ENCODE measurements at regions not wholly inside any gene's neighbourhood (a gene's known extent, or its start where the extent isn't known, plus 50 kb on each side); places are given as distances from the start of the nearest gene placed in this dataset.

DNA sequence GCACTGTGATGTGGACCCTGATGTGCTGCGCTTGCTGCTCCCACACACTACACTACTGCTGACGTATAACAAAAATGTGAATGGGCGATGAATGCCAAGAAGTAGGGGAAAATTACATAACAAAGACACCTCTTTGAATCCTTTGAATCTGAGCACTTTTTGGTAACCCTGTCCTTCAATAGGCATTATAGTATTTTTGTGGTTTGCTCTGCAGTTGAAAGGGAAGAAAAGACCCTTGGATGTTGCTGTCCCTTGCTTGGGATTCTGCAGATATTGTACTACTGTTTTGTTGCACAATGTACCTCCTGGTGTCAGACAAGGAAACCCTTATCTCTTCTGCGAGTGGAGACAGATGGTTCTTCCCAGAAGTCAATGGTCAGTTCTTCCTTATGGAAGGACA lies 124.8 kb upstream of the UBE3A start:
- no peak for DNase-seq (ENCODE audit: low spot score)

DNA sequence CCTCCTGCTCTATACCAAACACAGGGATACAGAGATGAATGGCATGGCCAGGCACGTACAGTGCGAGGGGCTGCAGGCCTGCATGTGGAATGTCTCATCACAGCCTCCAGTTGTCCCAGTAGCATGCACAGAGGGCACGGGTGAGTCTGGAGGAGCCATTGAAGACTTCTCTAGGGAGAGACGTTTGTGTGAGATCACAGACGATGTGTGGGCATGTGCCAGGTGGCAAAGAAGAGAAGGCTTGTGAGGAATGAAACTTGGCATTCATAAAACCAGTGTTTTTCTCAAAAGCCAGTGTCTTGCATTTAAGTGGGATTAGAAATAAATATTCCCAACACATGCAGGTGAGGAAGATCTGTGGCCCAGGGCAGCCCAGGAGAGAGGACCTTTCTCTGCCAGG lies 119.1 kb upstream of the UBE3A start:
- DNase-seq (ENCODE audit: low spot score) = no peak

DNA sequence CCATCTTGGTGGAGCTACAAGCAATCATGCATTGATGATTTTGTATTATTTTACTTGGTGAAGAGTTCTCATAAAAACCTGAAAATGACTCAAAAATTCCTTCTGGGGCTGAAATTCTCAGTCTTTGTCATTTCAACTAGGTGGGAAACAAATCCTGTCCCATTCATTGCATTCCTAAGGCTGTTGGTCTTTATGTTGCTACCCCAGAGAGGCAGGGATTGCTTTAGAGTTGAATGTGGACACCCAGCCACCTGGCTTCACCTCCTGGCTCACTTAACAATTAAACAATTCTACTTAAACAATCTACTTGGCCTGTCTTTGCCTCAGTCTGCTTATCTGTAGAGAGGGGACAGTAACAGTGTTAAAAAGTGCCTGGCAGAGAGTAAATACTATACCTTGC lies 117.3 kb upstream of the UBE3A start:
- no peak for DNase-seq (ENCODE audit: low spot score)

DNA sequence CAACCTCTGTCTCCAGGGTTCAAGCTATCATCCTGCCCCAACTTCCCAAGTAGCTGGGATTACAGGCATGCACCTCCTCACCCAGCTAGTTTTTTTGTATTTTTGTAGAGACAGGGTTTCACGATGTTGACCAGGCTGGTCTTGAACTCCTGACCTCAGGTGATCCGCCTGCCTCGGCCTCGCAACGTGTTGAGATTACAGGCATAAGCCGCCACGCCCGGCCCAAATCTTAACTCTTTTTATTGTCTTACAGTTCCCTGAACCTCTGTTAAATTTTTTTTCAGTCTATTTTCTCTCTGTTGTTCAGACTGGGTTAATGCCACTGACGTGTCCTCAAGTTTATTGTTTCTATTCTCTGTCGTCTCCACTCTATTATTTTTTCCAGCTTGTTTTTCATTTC lies 115.8 kb upstream of the UBE3A start:
- DNase-seq (ENCODE audit: low spot score) = no peak

DNA sequence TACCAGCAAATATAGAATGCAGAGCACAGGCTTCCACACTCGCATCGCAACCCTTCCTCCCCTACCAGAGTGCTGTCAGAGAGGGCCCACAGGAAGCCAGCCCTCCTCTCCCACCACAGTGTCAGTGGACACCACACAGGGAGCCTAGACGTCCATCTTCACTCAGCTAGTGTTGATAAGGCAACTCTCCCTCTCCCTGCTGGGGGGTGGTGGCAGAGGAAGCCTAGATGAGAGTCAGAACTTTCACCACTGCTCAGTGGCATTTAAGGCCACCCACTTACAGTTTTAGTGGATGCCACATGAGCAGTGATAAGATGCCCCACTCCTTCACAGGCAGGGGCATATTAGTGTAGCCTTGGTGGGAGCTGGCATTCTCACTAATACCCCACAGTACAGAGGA lies 109.8 kb upstream of the UBE3A start:
- no peak for DNase-seq (ENCODE audit: low spot score)

DNA sequence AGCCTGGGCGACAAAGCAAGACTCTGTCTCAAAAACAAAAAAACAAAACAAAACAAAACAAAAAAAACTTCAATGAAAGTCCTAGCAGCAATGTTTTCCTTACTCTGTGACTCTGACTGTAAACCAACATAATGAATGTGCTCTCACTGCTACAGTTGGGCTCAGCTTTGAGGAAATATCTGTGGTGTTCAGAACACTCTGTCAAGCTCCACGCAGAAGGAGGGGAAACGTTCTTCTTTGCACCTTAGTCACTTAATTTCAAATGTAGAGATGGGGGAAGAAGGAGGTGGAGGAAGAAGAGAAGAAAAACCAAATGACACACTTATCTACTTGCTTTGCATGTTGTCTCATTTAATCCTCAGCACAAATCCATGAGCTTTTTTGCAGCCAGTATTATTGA lies 107.1 kb upstream of the UBE3A start:
- no peak for DNase-seq (ENCODE audit: low spot score)

DNA sequence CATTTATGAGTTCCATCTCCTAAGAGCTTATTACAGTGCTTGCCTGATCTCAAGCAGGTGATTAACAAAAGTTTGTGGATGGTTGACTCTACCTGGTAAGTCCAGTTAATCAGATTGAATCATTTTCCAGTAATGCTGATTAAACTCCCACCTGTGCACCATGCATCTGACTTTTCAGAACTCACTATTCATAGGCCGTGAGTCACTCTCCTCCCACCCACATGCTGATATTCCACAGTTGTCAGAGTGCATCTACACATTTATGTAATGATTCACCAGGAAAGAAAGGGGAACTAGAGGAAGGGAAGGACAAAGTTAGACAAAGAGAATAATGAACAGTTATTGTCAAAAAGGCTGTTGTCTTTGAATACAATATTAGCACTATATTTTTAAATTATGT lies 106.2 kb upstream of the UBE3A start:
- peak; percentile 65 for DNase-seq (ENCODE audit: low spot score)

DNA sequence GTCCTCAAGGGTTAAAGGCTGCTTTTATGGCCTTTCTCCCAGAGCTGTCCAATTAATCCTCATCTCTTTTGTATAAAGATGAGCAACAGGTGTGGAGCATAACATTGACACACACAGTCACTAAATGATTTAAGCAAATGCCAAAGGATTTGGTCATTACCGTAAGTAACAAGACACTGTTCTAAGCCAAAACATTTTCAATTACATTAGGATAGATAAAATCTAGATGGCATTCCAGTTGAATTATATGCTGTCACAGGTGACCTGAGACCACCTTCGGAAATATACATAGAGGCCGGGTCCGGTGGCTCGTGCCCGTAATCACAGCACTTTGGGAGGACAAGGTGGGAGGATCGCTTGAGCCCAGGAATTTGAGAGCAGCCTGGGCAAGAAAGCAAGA lies 105.3 kb upstream of the UBE3A start:
- DNase-seq (ENCODE audit: low spot score) = no peak

DNA sequence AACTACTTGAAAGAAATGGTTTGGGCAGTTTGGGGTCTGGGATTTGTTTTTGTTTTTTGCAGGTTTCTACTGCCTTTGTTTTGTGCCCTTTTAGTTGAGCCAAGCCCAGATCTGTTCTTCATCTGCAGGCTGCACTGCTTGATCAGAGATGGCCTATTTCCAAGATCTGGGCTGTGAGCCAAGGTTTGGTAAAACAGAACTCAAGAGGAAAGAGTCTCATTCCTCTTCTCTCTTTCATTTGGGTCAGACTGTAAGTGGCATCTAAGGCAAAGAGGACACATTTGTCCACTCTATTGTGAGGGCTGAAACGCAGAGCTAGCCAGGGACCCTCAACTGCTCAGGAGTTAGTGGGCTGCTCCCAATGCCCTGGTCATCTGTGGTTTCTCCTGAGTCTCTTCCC lies 104.4 kb upstream of the UBE3A start:
- DNase-seq (ENCODE audit: low spot score) = peak; percentile 80

DNA sequence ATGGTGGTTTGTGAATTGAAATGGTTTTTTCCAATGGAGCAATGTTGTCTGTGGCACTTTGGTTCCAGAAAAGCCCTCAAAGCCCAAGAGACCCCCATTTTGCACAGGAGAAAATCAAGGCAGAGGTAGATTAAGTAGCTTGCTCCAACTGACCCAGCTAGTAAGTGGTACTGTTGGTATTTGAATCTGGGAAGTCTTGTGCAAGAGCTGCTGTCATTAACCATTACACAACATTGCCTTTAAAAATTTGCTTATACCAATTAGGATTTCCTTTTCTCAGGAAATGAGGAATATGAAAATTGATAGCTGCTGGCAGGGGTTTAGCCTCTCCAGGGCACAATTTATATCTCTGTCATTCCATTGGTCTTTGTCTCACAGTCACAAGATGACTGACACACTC lies 102.4 kb upstream of the UBE3A start:
- DNase-seq (ENCODE audit: low spot score) = no peak

DNA sequence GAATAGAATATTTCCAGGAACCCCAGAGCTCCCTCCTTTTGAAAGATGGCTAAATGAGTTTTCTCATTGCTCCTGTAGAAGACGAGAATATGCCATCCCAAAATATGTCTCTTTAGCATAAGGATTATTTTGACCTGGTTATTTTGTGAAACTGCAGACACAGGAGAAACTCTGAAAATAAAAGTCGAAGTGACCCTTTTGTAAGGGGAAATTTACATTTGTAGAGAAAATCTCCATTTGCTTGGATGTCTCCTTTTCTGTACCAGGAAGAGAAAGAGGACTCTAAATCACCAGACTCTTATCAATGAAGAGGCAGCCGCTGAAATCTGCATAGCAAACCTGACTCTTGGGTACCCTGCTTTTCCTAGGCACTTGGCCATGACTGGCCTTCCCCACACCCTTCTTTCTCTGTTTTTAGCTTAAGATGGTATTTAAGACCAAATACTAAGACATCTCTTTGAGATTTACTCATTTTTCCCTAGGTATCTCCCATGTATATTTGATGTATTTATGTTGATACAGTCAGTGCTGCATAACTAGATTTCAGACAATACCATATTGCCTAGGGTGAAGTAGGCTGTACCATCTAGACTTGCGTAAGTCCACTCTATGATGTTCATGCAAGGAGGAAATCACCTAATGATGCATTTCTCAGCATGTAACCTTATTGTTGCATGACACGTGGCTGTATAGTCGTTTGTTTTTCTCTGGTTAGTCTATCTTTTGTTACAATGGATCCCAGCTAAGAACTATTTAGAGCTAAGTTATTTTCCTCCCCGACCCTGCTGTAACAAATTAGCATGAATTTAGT lies 98.2 kb upstream of the UBE3A start:
- no peak for DNase-seq (ENCODE audit: low spot score)

DNA sequence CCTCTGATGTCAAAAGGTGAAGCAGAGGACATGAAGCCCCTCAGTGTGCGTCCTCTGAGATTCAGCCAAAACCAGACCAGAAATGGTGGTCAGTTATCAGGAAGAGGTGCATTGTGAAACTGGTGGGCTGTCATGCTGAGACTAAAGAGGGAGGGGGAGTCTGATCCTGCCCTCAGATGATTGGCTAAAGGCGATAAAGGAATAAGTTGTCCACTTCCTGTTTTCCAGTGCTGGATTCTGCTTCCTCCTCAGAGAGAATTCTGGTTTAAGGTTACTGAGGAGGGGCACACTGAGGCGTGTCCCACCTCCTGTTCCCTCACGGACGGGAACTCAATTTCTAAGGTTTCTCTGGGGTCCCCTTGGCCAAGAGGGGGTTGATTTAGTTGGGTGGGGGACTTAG lies 97.0 kb upstream of the UBE3A start:
- DNase-seq (ENCODE audit: low spot score) = no peak

DNA sequence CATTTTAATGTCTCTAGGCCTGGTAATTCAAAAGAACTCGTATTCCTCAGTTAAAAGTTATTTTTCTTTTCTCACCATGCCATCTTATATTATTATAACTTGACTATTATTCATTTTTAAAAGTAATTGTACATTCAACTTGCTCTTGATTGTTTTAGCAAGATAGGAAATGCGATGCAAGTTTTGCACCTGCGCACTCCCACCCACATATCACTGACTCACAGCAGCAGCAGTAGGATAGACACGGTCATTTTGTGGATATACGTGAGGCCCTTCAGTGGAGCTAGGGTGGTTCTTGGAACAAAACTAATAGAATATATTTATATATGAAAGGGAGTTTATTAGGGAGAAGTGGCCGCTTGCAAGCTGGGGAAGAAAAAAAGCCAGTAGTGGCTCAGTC lies 95.5 kb upstream of the UBE3A start:
- no peak for DNase-seq (ENCODE audit: low spot score)

DNA sequence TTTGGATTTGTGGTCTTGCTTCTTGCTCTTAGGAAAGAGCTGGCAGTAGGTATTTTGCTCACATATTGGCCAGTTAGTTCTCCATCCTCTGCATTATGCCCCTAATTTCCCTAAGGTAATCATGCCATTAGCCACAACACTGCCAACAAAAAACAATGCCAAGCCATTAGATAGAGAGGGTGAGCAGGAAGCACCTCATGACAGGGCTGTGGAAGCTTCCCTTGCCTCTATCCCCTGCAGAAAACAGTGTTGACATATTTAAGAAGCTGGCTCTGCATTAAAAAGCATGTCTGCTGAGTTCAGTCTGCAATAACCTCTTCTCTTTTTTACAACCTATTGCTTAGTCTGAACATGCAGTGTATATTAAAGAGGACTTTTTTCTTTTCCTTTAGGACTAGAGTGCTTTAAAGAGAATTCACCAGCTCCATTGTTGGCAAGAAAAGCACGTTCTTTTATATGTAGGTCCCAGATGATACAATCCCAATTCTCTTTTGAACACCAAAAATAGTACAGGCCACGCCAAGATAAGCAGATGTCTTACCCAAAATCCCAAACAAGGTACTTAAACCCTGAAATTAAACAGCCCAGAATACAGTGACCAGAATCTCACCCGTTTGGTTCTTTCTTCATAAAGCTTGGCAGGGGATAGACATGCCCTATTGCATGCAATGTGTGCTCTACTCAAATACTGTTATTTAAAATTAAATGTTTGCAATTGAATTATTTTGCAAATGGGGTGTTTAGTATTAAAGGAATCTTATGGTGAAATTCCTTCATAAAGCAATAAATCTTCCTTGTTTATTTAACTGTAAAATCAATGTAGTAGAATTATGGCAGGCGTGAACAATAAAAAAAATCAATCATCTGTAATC lies 93.7 kb upstream of the UBE3A start:
- no peak for DNase-seq (ENCODE audit: low spot score)

DNA sequence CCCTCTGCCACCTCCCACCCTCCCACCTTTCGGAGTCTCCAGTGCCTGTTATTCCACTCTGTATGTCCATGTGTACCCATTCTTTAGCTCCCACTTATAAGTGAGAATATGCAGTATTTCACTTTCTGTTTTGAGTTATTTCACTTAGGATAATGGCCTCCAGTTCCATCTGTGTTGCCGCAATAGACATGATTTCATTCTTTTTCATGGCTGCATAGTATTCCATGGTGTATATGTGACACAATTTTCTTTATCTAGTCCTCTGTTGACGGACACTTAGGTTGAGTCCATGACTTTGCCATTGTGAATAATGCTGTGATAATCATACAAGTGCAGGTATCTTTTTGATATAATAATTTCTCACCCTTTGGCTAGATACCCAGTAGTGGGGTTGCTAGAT lies 91.0 kb upstream of the UBE3A start:
- DNase-seq (ENCODE audit: low spot score) = no peak

DNA sequence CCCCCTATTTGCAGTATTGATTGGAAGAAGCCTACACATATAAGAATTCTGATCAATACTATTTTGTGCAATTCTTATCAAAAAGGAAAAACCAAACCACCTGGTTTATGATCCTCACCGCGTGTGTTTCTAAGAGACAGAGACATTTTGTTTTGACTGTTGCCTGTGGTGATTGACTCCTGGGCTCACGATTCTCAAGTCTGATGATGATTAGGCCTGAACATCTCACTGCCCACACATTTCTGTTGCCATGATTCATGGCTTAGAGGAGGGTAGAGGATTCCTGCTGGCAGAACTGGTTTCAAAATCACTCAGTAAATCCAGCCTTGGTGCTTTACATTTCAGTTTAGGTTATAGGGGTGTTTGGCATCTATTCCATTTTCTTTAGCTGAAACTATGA lies 88.3 kb upstream of the UBE3A start:
- no peak for DNase-seq (ENCODE audit: low spot score)

DNA sequence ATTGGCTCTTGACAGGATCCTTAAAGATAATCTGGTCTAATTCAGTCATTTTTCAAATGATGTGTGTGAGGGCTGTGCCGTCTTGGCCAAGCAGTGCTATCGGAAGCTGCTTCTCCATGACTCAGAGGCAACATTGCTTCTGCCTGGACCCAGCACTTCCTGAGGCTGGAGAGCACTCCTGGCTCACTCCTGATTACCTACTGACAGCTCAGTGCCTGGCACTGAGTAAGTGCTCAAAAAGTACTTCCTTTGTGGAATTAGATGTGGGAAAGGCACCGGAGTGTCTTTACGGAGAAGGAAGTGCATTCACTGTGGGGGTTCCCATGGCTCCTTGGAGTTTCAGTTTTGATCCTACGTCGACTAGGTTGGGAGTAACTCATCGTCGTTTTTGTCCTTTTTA lies 86.9 kb upstream of the UBE3A start:
- no peak for DNase-seq (ENCODE audit: low spot score)

DNA sequence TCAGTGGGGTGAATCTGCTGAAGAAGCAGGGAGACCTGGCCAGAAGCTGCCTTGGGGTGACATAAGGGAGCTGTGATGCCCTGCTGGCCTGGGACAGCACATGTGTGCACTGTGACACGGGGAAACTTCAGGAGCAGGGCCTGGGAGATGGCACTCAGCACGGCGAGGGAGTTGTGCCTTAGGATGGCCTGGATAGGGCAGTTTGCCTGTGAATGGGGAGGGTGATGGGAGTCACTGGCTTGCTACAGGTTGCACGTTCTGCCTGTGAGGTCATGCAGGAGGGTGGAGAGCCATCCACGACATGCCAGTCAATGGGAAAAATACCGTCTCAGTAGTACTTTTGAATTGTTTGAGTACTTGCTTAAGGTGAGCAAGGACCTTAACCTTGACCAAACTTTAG lies 76.8 kb upstream of the UBE3A start:
- DNase-seq (ENCODE audit: low spot score) = no peak

DNA sequence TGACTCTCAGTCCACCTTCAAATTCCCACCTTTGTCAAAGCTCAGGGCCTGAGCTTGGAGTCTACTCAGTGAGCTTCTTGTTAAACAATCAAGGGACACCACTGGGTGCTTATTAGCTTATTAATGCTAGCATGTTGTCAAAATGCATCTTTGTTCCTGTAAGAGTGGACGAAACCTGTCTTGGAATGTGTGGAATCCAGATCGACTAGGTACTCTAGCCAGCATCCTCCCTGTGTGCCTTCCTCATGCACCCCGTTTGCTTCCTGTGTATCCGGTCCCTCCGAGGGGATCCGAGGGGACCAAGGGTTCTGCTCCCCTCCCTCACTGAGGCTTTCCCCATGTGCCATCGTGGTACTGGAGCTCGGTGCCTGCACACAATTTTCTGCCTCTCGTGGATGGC lies 75.7 kb upstream of the UBE3A start:
- no peak for DNase-seq (ENCODE audit: low spot score)

DNA sequence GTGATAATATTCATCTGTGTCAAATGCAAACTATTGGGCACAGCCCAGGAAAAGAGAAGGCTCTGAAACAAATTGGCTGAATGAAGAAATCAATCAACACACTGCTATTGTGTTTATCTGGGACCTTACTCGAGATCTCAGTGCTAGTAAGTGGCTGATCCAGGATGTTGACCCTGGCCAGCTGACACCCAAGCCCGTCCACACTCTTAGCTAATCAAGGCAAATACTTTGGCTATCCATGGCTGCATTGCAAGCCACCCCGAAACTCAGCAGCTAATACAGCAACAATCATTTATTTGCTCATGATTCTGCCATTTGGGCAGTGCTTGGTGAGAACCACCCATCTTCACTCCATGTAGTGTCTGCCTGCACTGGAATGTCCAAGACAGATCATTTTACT lies 74.1 kb upstream of the UBE3A start:
- no peak for DNase-seq (ENCODE audit: low spot score)

DNA sequence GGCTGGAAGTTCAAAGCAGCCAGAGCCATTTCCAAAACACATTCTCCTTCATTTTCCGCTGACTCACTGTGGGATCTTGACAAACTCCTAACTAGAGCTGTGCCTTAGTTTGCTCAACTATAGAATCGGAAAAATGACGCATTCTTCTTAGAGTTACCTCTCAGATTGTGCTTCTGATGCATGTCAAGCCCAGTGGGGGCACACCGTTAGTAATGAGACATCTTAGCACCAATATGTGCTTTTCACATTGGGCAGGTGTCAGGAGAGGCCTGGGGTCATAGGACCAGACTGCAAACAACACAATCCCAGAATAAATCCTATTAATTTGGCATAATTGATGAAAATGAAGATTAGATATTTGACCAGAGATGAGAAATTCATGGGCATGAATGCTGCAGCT lies 71.3 kb upstream of the UBE3A start:
- DNase-seq (ENCODE audit: low spot score) = no peak

DNA sequence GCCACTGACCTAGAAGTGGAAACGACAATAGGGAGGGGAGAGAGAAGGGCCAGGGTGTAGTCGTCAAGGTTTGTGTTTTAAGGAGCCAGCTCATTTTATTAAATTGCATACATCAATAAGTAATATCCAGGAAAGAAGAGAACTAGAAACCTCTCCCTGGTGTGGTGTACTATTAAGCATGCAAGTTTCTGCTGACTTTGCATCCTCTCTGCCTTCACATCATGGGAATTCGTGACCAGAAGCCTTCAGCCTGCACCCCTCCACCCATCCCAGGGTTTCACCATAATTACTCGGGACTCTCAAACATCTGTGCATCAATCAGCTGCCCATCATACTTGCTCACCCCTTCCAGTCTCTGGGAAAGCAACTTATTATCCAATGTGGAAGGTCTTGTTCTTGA lies 70.9 kb upstream of the UBE3A start:
- no peak for DNase-seq (ENCODE audit: low spot score)

DNA sequence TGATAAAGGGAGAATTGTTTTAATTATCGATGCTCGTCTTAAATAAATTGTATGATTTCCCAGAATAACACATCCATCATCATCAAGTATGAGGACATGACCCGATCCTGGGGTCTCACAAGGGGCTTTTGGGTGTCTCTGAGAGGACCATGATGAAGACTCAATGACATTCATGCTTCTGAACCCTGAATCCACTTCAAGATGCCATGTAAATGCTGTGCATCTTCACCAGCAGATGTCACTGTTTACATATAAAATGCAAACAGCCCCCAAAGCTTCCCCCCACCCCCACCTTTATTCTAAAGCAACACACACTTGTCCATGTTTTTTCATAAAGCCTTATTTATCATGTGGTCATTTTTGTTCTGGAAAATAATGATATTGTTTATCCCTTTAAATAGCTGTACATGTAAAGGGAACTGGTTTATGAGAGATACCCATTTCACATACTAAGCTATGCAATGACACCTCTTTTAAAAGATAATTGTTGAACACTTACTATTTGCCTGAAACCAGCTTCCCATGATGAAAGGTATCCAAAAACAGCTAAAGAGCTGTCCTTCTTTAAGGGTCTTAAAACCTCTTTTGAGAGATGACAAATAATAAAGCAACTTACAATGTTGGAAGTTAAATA lies 69.7 kb upstream of the UBE3A start:
- DNase-seq (ENCODE audit: low spot score) = peak; percentile 72
